Lower leg skin (tissue), 4 donors: ENCODE measurements at regions not wholly inside any gene's neighbourhood (a gene's known extent, or its start where the extent isn't known, plus 50 kb on each side); places are given as distances from the start of the nearest gene placed in this dataset.

Experiments
- DNase-seq, 2 donors: peaks; one replicate each; pipeline ENCODE4 v3.0.0-alpha.2; 2019; ENCODE audit warnings: low spot score in 2 of 2
- H3K4me3 ChIP-seq: fragments of 200-600 bp; sonication (generic); 2 replicates; pipeline ENCODE4 v1.5.1; 2017; ENCODE audit warnings: mild to moderate bottlenecking, low read depth; ENCODE audit not compliant: poor library complexity, severe bottlenecking
- CTCF ChIP-seq, 3 donors: fragments of 450-650 bp; IDR thresholded peaks; one replicate each; pipeline ENCODE4 v1.5.1; 2016; ENCODE audit warnings: antibody characterized with exemption in 3 of 3, mild to moderate bottlenecking in 3 of 3, moderate library complexity in 2 of 3
- POLR2A ChIP-seq, 2 donors: fragments of 450-650 bp; IDR thresholded peaks; one replicate each; pipeline ENCODE4 v1.6.1; 2016 to 2017; ENCODE audit warnings: antibody characterized with exemption in 2 of 2, mild to moderate bottlenecking in 1 of 2, moderate library complexity in 1 of 2
- WGBS, 2 donors: methylation state at CpG; one replicate each; pipeline ENCODE4 v1.1.5; 2018; 5-methylcytosine and 5-hydroxymethylcytosine counted together
- intact Hi-C: fragments of 100-400 bp; cut with DNase I; formaldehyde crosslinking; loops from one replicate; pipeline ENCODE4 v1.15.0; 2023; ENCODE audit warnings: low total_unique reads

- no peak overlapping the region for H3K4me3 ChIP-seq
- no peak for DNase-seq
- intact Hi-C loops = no loop called here
- WGBS, 2 donors = 55% methylated on average over 3 of the region's 3 CpGs
- TF ChIP-seq CTCF (IDR thresholded peaks at IDR 0.05) (no peak), POLR2A (IDR thresholded peaks at IDR 0.05) (no peak)
Measured at GRCh38 chr1:73411479-73411878, 786.5 kb downstream of the LRRIQ3 start.

GRCh38 chr1:73401666-73402065 lies 796.3 kb downstream of the LRRIQ3 start:
- 82 to 88% methylated on average over 2 of the region's 2 CpGs for WGBS, 2 donors
- no peak for DNase-seq
- intact Hi-C loops = no loop called here
- no peak overlapping the region for H3K4me3 ChIP-seq
- TF ChIP-seq POLR2A (IDR thresholded peaks at IDR 0.05) = no peak
- no peak for TF ChIP-seq CTCF (IDR thresholded peaks at IDR 0.05)

- 73 to 80% methylated on average over 3 of the region's 3 CpGs for WGBS, 2 donors
- TF ChIP-seq CTCF (IDR thresholded peaks at IDR 0.05) (no peak), POLR2A (IDR thresholded peaks at IDR 0.05) (no peak)
- DNase-seq = no peak
- H3K4me3 ChIP-seq = no peak overlapping the region
- intact Hi-C loops = no loop called here
Measured at GRCh38 chr1:73382966-73383365, 815.0 kb downstream of the LRRIQ3 start.

DNA sequence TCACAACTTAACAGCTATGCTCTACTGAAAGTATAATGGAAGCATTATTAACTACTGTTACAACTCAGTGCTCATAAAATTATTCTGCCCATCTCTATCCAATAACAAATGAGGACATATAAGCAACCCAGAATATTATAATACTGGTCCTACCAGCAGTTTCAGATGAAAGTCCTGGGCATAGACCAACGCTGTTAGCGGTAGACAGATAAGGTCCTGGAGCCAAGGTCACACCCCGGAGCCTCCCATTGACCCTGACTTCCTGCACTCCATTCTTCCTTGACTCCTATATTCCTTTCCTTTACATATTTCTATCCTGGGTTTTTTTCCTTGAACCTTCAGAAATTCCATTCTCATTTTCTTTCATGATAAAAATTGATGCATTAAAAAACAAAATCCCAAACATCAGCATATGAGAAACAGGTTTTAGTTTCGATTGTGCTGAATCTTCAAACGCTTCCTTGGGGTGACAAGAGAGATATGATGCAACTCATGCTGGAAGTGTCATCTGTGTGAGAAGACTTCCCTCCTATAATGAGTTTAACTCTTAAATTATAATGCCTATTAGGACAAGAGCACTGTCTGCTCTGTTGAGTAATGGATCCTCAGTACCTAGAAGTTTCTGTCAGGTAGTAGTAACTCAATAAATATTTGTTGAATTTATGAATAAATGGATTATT lies 831.1 kb downstream of the LRRIQ3 start:
- H3K4me3 ChIP-seq = no peak overlapping the region
- DNase-seq = no peak
- WGBS, 2 donors = 84 to 87% methylated on average over 5 of the region's 5 CpGs
- TF ChIP-seq CTCF (IDR thresholded peaks at IDR 0.05) (no peak), POLR2A (IDR thresholded peaks at IDR 0.05) (no peak)
- intact Hi-C loops = no loop called here

GRCh38 chr1:73359001-73359400 lies 839.0 kb downstream of the LRRIQ3 start:
- TF ChIP-seq CTCF (IDR thresholded peaks at IDR 0.05) = no peak
- no peak for TF ChIP-seq POLR2A (IDR thresholded peaks at IDR 0.05)
- intact Hi-C loops = no loop called here
- DNase-seq = no peak
- no peak overlapping the region for H3K4me3 ChIP-seq
- 64 to 73% methylated on average over 3 of the region's 3 CpGs for WGBS, 2 donors

GRCh38 chr1:73356485-73356884 lies 841.5 kb downstream of the LRRIQ3 start:
- no peak for DNase-seq
- intact Hi-C loops = no loop called here
- H3K4me3 ChIP-seq = no peak overlapping the region
- 0 to 23% methylated on average over 1 of the region's 1 CpG for WGBS, 2 donors
- no peak for TF ChIP-seq CTCF (IDR thresholded peaks at IDR 0.05)
- TF ChIP-seq POLR2A (IDR thresholded peaks at IDR 0.05) = no peak
